Ascending aorta (tissue), 2 donors: ENCODE measurements at regions not wholly inside any gene's neighbourhood (a gene's known extent, or its start where the extent isn't known, plus 50 kb on each side); places are given as distances from the start of the nearest gene placed in this dataset.

Experiments
- DNase-seq, 2 donors: peaks; one replicate each; pipeline ENCODE4 v3.0.0-alpha.2; 2019; ENCODE audit warnings: low spot score in 2 of 2
- H3K27ac ChIP-seq, 2 donors: fragments of 200-600 bp; sonication (generic); one replicate each; pipeline ENCODE4 v1.5.1; 2016 to 2017; ENCODE audit warnings: mild to moderate bottlenecking in 1 of 2
- H3K27me3 ChIP-seq: fragments of 200-600 bp; sonication (generic); one replicate; pipeline ENCODE4 v1.5.1; 2017
- H3K36me3 ChIP-seq, 2 donors: fragments of 200-600 bp; sonication (generic); one replicate each; pipeline ENCODE4 v1.5.1; 2016
- H3K4me1 ChIP-seq, 2 donors: fragments of 200-600 bp; sonication (generic); one replicate each; pipeline ENCODE4 v1.5.1; 2016 to 2017; ENCODE audit warnings: mild to moderate bottlenecking in 1 of 2
- H3K4me3 ChIP-seq, 2 donors: fragments of 200-600 bp; sonication (generic); one replicate each; pipeline ENCODE4 v1.5.1; 2016 to 2017; ENCODE audit warnings: mild to moderate bottlenecking in 1 of 2
- H3K9me3 ChIP-seq, 2 donors: fragments of 200-600 bp; sonication (generic); one replicate each; pipeline ENCODE4 v1.5.1; 2016
- intact Hi-C: fragments of 100-400 bp; cut with DNase I; formaldehyde crosslinking; loops from one replicate; pipeline ENCODE4 v1.15.1; 2023
- TF ChIP-seq, protein P1 (sequence below), 3 experiments: fragments of 200-600 bp in 2 of 3; fragments of 450-650 bp in 1 of 3; sonication (generic) in 2 of 3; IDR thresholded peaks; one replicate each; pipeline ENCODE4 v1.5.1; 2016 to 2019; ENCODE audit warnings: antibody characterized with exemption in 3 of 3, mild to moderate bottlenecking in 1 of 3, moderate library complexity in 1 of 3

DNA sequence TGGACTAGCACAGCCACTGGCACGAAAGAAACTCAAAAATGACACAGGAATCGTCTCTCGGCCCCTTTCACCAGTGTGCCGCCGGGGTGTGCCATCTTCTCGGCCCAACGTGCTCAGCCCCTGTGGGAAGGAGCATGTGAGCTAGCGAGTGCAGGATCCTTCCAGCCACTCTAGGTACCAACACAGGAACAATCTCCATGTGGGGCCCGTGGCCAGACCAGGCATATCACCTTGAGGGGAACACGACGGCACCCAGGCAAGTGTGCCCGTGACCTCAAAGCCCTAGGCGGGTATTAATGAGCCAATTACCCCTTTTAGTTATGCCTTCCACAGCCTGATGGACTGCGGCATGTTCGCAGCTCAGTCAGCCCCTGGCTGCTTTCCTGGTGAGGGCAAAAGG is 231.5 kb downstream of the FAT4 start:
- Histone ChIP-seq H3K4me3 (no peak overlapping the region), H3K9me3 (no peaks in the 10 kb centered on the region), H3K4me1 (no peaks in the 10 kb centered on the region), H3K36me3 (no peaks in the 10 kb centered on the region), H3K27ac (no peak overlapping the region), H3K27me3 (no peaks in the 10 kb centered on the region)
- intact Hi-C loops = no loop called here
- TF ChIP-seq, protein P1, sequence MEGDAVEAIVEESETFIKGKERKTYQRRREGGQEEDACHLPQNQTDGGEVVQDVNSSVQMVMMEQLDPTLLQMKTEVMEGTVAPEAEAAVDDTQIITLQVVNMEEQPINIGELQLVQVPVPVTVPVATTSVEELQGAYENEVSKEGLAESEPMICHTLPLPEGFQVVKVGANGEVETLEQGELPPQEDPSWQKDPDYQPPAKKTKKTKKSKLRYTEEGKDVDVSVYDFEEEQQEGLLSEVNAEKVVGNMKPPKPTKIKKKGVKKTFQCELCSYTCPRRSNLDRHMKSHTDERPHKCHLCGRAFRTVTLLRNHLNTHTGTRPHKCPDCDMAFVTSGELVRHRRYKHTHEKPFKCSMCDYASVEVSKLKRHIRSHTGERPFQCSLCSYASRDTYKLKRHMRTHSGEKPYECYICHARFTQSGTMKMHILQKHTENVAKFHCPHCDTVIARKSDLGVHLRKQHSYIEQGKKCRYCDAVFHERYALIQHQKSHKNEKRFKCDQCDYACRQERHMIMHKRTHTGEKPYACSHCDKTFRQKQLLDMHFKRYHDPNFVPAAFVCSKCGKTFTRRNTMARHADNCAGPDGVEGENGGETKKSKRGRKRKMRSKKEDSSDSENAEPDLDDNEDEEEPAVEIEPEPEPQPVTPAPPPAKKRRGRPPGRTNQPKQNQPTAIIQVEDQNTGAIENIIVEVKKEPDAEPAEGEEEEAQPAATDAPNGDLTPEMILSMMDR (IDR thresholded peaks at IDR 0.05) = no peak
- DNase-seq = no peak

- H3K36me3 ChIP-seq = no peaks in the 10 kb centered on the region
- no peaks in the 10 kb centered on the region for H3K4me1 ChIP-seq
- DNase-seq = no peak
- TF ChIP-seq, protein P1 (IDR thresholded peaks at IDR 0.05) = no peak
- H3K9me3 ChIP-seq = no peaks in the 10 kb centered on the region
- no peak overlapping the region for H3K27ac ChIP-seq
- H3K4me3 ChIP-seq = no peak overlapping the region
- H3K27me3 ChIP-seq = no peaks in the 10 kb centered on the region
- intact Hi-C loops = no loop called here
Measured at GRCh38 chr4:125547836-125548235, 233.1 kb downstream of the FAT4 start.

DNA sequence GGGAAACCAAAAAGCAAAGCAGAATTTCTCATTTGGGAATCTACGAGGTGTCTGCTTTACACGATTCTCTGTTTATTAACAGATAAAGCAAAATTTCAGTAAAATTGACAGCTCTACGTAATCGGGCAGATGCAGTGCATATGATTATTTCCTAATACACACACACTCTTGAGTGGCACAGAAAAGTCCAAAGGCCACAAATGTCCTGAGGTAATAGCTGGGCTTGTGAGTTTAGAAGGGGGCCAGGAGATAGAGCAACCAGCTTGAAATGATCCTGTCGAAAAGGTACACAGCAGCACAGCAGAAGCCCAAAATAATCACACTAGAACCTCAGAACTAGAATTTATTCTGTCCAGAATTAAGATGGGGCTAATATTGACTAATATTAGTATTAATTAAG is 236.0 kb downstream of the FAT4 start:
- intact Hi-C loops = no loop called here
- H3K27me3 ChIP-seq = no peaks in the 10 kb centered on the region
- no peak overlapping the region for H3K27ac ChIP-seq
- DNase-seq = no peak
- no peaks in the 10 kb centered on the region for H3K4me1 ChIP-seq
- no peak overlapping the region for H3K4me3 ChIP-seq
- TF ChIP-seq, protein P1 (IDR thresholded peaks at IDR 0.05) = no peak
- H3K36me3 ChIP-seq = no peaks in the 10 kb centered on the region
- H3K9me3 ChIP-seq = no peaks in the 10 kb centered on the region

DNA sequence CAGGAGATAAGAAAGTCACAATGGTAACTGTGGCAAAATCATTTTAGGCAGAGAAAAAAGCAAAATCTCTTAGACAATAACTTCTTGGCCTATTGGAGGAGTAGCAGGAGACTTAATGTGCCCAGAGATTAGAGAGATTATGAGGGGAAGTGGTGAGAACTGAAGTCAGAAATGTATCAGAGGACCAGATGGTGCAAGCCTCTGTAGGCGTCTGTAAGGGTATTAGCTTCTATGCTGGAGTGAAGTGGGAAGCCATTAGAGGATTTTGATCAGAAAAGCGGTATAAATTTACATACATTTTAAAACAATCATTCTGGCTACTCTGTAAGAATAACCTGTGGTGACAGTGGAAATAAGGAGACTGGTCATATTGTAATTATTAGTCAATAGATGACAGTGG is 236.7 kb downstream of the FAT4 start:
- H3K4me1 ChIP-seq = no peaks in the 10 kb centered on the region

DNA sequence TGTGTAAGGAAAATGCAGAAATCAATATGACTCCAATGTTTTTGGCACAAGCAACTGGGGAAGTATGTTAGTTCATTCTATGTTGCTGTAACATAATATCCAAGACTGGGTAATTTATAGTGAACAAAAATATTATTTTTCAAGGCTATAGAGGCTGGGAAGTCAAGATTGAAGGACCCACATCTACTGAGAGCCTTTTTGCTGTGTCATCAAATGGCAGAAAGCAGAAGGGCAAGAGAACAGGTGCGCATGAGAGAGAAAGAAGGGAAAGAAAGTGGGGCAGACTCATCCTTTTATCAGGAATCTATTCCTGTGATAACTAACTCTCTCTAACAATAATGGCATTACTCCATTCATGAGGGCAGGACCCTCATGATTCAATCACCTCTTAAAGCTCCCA is 237.2 kb downstream of the FAT4 start:
- H3K36me3 ChIP-seq = no peaks in the 10 kb centered on the region
- no peak for DNase-seq
- H3K27ac ChIP-seq = no peak overlapping the region
- intact Hi-C loops = no loop called here
- H3K9me3 ChIP-seq = no peaks in the 10 kb centered on the region
- no peaks in the 10 kb centered on the region for H3K4me1 ChIP-seq
- TF ChIP-seq, protein P1 (IDR thresholded peaks at IDR 0.05) = no peak
- no peak overlapping the region for H3K4me3 ChIP-seq
- no peaks in the 10 kb centered on the region for H3K27me3 ChIP-seq

More for the DNA sequence above, 236.7 kb downstream of the FAT4 start:
- Histone ChIP-seq H3K9me3 (no peaks in the 10 kb centered on the region), H3K4me3 (no peak overlapping the region), H3K27ac (no peak overlapping the region), H3K27me3 (no peaks in the 10 kb centered on the region), H3K36me3 (no peaks in the 10 kb centered on the region)
- TF ChIP-seq, protein P1 (IDR thresholded peaks at IDR 0.05) = no peak
- intact Hi-C loops = no loop called here
- no peak for DNase-seq

DNA sequence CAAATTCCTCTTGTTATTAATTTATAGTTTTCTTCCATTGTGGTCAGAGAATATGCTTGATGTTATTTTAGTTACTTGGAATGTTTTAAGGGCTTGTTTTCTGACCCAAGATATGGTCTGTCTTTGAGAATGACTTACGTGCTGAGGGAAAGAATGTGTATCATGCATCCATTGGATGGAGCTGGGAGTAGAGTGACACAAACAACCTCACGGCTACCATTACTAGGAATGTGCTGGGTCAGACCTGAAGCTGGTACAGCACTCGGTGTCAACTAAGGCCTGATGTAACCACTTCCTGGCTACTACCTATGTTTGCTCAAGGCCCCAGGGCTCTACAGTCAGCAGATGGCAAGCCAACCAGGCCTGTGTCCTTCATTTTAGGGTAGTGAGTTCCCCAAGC is 257.8 kb downstream of the FAT4 start:
- Histone ChIP-seq H3K4me3 (no peak overlapping the region), H3K27me3 (no peaks in the 10 kb centered on the region), H3K4me1 (no peaks in the 10 kb centered on the region), H3K9me3 (no peaks in the 10 kb centered on the region), H3K27ac (no peak overlapping the region), H3K36me3 (no peaks in the 10 kb centered on the region)
- DNase-seq = no peak
- TF ChIP-seq, protein P1 (IDR thresholded peaks at IDR 0.05) = no peak
- intact Hi-C loops = no loop called here
